ENCODE measurements at regions not wholly inside any gene's neighbourhood (a gene's known extent, or its start where the extent isn't known, plus 50 kb on each side); places are given as distances from the start of the nearest gene placed in this dataset.
"Not testable (repeated sequence)": the region's sequence is repeated elsewhere in the genome, so short reads cannot be mapped to it uniquely, and the experiment has no call there.

DNA sequence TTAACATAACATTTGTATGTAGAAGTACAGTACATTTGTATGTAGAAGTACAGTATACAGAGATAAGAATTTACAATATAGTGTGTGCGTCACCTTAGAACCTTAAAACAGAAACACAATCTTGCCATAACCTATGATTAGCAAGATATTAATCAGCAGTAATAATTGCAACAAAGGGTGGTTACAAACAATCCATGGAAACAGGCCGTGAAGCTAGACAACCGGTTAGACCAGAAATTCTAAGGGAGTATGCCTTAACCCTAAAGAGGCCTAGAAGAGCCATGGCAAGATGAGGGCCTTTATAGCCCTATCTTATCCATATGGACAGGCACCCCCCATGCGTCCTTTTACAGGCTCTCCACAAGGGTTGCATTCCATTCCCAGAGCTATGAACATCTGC is 605.9 kb downstream of the KCNT2 start:
- H3K36me3 ChIP-seq (ENCODE audit: control insufficient read depth in 1 of 2, insufficient read depth in 2 of 2, low read length in 2 of 2): not testable (repeated sequence)

DNA sequence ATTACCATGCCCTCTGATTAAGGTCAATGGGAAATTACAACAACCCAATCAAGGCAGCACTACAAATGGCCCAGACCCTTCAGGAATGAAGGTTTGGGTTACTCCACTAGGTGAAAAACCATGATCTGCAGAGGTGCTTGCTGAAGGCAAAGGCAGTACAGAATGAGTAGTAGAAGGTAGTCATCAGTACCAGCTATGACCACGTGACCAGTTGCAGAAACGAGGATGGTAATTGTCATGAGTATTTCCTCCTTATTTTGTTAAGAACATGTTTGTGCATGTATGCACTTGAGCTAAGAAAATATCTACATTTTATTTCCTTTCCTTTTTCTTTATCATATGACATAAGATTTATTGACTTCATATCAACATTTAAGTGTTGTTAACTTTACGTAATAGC is 607.1 kb downstream of the KCNT2 start:
- H4K12ac ChIP-seq (ENCODE audit: low read depth, low read length): no peak overlapping the region
- H3K18ac ChIP-seq (ENCODE audit: low read length): no peak overlapping the region
- no CpG with 5 or more reads among the region's 3 CpGs for WGBS (ENCODE audit: extremely low coverage, insufficient coverage, insufficient read length)
- H3K9ac ChIP-seq (ENCODE audit: low read length): no peak overlapping the region
- no peaks in the 10 kb centered on the region for H3K36me3 ChIP-seq (ENCODE audit: control insufficient read depth in 1 of 2, insufficient read depth in 2 of 2, low read length in 2 of 2)
- no peak overlapping the region for H3K4me3 ChIP-seq (ENCODE audit: low read depth, low read length)
- H2AK5ac ChIP-seq (ENCODE audit: low read length): no peak overlapping the region
- H2BK5ac ChIP-seq (ENCODE audit: low read depth, low read length, poor library complexity): no peak overlapping the region
- H3K4ac ChIP-seq (ENCODE audit: low read depth, low read length): no peak overlapping the region
- no peak overlapping the region for H4K91ac ChIP-seq (ENCODE audit: low read depth, low read length)
- H3K14ac ChIP-seq (ENCODE audit: low read length): no peak overlapping the region
- no peaks in the 10 kb centered on the region for H3K9me3 ChIP-seq (ENCODE audit: insufficient read depth, low read depth, low read length)
- H3K27me3 ChIP-seq (ENCODE audit: insufficient read depth, low read length): no peaks in the 10 kb centered on the region
- H2BK120ac ChIP-seq (ENCODE audit: insufficient read depth, low read length, poor library complexity): no peak overlapping the region
- H4K8ac ChIP-seq (ENCODE audit: low read depth, low read length): no peak overlapping the region
- DNase-seq: no peak
- H2AFZ ChIP-seq (ENCODE audit: insufficient read depth, low read length, poor library complexity): no peak overlapping the region
- no peaks in the 10 kb centered on the region for H3K79me1 ChIP-seq (ENCODE audit: low read length)
- no peak overlapping the region for H3K4me2 ChIP-seq (ENCODE audit: low read length)
- no peaks in the 10 kb centered on the region for H3K79me2 ChIP-seq (ENCODE audit: control insufficient read depth, insufficient read depth, low read length, poor library complexity)
- H3K27ac ChIP-seq (ENCODE audit: low read depth, low read length): no peak overlapping the region
- no peak overlapping the region for H2BK12ac ChIP-seq (ENCODE audit: low read length)
- peaks cover 0 to 2% of the 10 kb centered on the region in 2 experiments for H3K4me1 ChIP-seq (ENCODE audit: control insufficient read depth in 1 of 2, insufficient read depth in 2 of 2, low read length in 2 of 2)
- no peak overlapping the region for H3K23ac ChIP-seq (ENCODE audit: low read length)

More for the DNA sequence above, 605.9 kb downstream of the KCNT2 start:
- H4K12ac ChIP-seq (ENCODE audit: low read depth, low read length); H3K9me3 ChIP-seq (ENCODE audit: insufficient read depth, low read depth, low read length); H2AK5ac ChIP-seq (ENCODE audit: low read length); H3K27ac ChIP-seq (ENCODE audit: low read depth, low read length); H2BK12ac ChIP-seq (ENCODE audit: low read length); H3K23ac ChIP-seq (ENCODE audit: low read length); H3K27me3 ChIP-seq (ENCODE audit: insufficient read depth, low read length); H4K91ac ChIP-seq (ENCODE audit: low read depth, low read length); H3K4me2 ChIP-seq (ENCODE audit: low read length); H3K79me2 ChIP-seq (ENCODE audit: control insufficient read depth, insufficient read depth, low read length, poor library complexity); H3K9ac ChIP-seq (ENCODE audit: low read length); H2BK120ac ChIP-seq (ENCODE audit: insufficient read depth, low read length, poor library complexity); H3K4me1 ChIP-seq (ENCODE audit: control insufficient read depth in 1 of 2, insufficient read depth in 2 of 2, low read length in 2 of 2); H3K4me3 ChIP-seq (ENCODE audit: low read depth, low read length); H3K14ac ChIP-seq (ENCODE audit: low read length); H4K8ac ChIP-seq (ENCODE audit: low read depth, low read length); H2AFZ ChIP-seq (ENCODE audit: insufficient read depth, low read length, poor library complexity); H2BK5ac ChIP-seq (ENCODE audit: low read depth, low read length, poor library complexity); H3K18ac ChIP-seq (ENCODE audit: low read length); H3K4ac ChIP-seq (ENCODE audit: low read depth, low read length); H3K79me1 ChIP-seq (ENCODE audit: low read length): not testable (repeated sequence)
- peak; percentile 65 to 93 for DNase-seq
- no CpG with 5 or more reads among the region's 4 CpGs for WGBS (ENCODE audit: extremely low coverage, insufficient coverage, insufficient read length)

DNA sequence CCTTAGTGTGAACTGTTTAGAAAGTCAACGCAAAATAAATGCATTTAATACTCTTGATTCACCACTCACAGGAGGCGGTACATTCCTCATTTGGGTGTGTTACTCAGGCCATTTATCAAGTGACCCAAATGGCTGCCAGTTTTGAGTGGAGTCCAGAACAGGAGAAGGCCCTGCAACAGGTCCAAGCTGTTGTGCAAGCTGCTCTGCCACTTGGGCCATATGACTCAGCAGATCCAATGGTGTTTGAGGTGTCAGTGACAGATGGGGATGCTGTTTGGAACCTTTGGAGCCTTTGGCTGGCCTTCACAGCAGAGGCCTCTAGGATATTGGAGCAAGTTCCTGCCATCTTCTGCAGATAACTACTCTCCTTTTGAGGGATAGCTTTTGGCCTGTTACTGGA is 609.2 kb downstream of the KCNT2 start:
- H3K79me1 ChIP-seq (ENCODE audit: low read length): no peaks in the 10 kb centered on the region
- no peak for DNase-seq
- H3K4ac ChIP-seq (ENCODE audit: low read depth, low read length): no peak overlapping the region
- H2BK120ac ChIP-seq (ENCODE audit: insufficient read depth, low read length, poor library complexity): no peak overlapping the region
- no CpG with 5 or more reads among the region's 2 CpGs for WGBS (ENCODE audit: extremely low coverage, insufficient coverage, insufficient read length)
- no peak overlapping the region for H4K12ac ChIP-seq (ENCODE audit: low read depth, low read length)
- no peak overlapping the region for H2AK5ac ChIP-seq (ENCODE audit: low read length)
- H2BK12ac ChIP-seq (ENCODE audit: low read length): no peak overlapping the region
- H3K9me3 ChIP-seq (ENCODE audit: insufficient read depth, low read depth, low read length): no peaks in the 10 kb centered on the region
- no peak overlapping the region for H3K18ac ChIP-seq (ENCODE audit: low read length)
- H3K4me2 ChIP-seq (ENCODE audit: low read length): no peak overlapping the region
- no peaks in the 10 kb centered on the region for H3K27me3 ChIP-seq (ENCODE audit: insufficient read depth, low read length)
- no peak overlapping the region for H3K27ac ChIP-seq (ENCODE audit: low read depth, low read length)
- no peaks in the 10 kb centered on the region for H3K36me3 ChIP-seq (ENCODE audit: control insufficient read depth in 1 of 2, insufficient read depth in 2 of 2, low read length in 2 of 2)
- no peak overlapping the region for H4K8ac ChIP-seq (ENCODE audit: low read depth, low read length)
- H2AFZ ChIP-seq (ENCODE audit: insufficient read depth, low read length, poor library complexity): no peak overlapping the region
- no peak overlapping the region for H3K4me3 ChIP-seq (ENCODE audit: low read depth, low read length)
- H3K9ac ChIP-seq (ENCODE audit: low read length): no peak overlapping the region
- peaks cover 0 to 2% of the 10 kb centered on the region in 2 experiments for H3K4me1 ChIP-seq (ENCODE audit: control insufficient read depth in 1 of 2, insufficient read depth in 2 of 2, low read length in 2 of 2)
- H3K14ac ChIP-seq (ENCODE audit: low read length): no peak overlapping the region
- H2BK5ac ChIP-seq (ENCODE audit: low read depth, low read length, poor library complexity): no peak overlapping the region
- H4K91ac ChIP-seq (ENCODE audit: low read depth, low read length): no peak overlapping the region
- no peaks in the 10 kb centered on the region for H3K79me2 ChIP-seq (ENCODE audit: control insufficient read depth, insufficient read depth, low read length, poor library complexity)
- H3K23ac ChIP-seq (ENCODE audit: low read length): no peak overlapping the region

DNA sequence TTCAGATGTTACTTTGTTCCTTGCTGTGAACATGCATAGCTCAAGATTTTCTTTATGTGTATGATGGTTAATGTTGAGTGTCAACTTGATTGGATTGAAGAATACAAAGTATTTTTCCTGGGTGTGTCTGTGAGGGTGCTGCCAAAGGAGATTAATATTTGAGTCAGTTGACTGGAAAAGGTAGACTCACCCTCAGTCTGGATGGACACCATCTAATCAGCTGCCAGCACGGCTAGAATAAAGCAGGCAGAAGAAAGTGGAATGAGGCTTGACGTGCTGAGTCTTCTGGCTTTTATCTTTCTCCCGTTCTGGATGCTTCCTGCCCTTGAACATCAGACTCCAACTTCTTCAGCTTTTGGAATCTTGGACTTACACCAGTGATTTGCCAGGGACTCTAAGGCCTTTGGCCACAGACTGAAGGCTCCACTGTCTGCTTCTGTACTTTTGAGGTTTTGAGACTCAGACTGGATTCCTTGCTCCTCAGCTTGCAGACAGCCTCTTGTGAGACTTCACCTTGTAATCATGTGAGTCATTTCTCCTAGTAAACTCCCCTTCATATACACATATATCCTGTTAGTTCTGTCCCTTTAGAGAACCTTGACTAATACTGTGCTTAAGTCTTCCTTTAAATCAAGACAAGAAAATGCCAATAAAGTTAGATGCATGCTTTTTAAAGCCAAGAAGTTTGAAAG is 626.6 kb downstream of the KCNT2 start:
- Histone ChIP-seq H3K4ac (ENCODE audit: low read depth, low read length) (no peak overlapping the region), H4K91ac (ENCODE audit: low read depth, low read length) (no peak overlapping the region), H3K18ac (ENCODE audit: low read length) (no peak overlapping the region), H4K12ac (ENCODE audit: low read depth, low read length) (no peak overlapping the region), H3K79me2 (ENCODE audit: control insufficient read depth, insufficient read depth, low read length, poor library complexity) (no peaks in the 10 kb centered on the region), H3K4me3 (ENCODE audit: low read depth, low read length) (no peak overlapping the region), H3K23ac (ENCODE audit: low read length) (no peak overlapping the region), H3K36me3 (ENCODE audit: control insufficient read depth in 1 of 2, insufficient read depth in 2 of 2, low read length in 2 of 2) (no peaks in the 10 kb centered on the region), H3K9me3 (ENCODE audit: insufficient read depth, low read depth, low read length) (no peaks in the 10 kb centered on the region), H2AK5ac (ENCODE audit: low read length) (no peak overlapping the region), H3K4me1 (ENCODE audit: control insufficient read depth in 1 of 2, insufficient read depth in 2 of 2, low read length in 2 of 2) (no peaks in the 10 kb centered on the region), H3K9ac (ENCODE audit: low read length) (no peak overlapping the region), H2BK12ac (ENCODE audit: low read length) (no peak overlapping the region), H2BK120ac (ENCODE audit: insufficient read depth, low read length, poor library complexity) (no peak overlapping the region), H2BK5ac (ENCODE audit: low read depth, low read length, poor library complexity) (no peak overlapping the region), H3K4me2 (ENCODE audit: low read length) (no peak overlapping the region), H3K27me3 (ENCODE audit: insufficient read depth, low read length) (no peaks in the 10 kb centered on the region), H2AFZ (ENCODE audit: insufficient read depth, low read length, poor library complexity) (no peak overlapping the region), H4K8ac (ENCODE audit: low read depth, low read length) (no peak overlapping the region), H3K79me1 (ENCODE audit: low read length) (no peaks in the 10 kb centered on the region), H3K27ac (ENCODE audit: low read depth, low read length) (no peak overlapping the region), H3K14ac (ENCODE audit: low read length) (no peak overlapping the region)
- DNase-seq: no peak
- no CpG with 5 or more reads among the region's 3 CpGs for WGBS (ENCODE audit: extremely low coverage, insufficient coverage, insufficient read length)
